GM18502 (cell line): ENCODE measurements at regions not wholly inside any gene's neighbourhood (a gene's known extent, or its start where the extent isn't known, plus 50 kb on each side); places are given as distances from the start of the nearest gene placed in this dataset.
"Not testable (repeated sequence)": the region's sequence is repeated elsewhere in the genome, so short reads cannot be mapped to it uniquely, and the experiment has no call there.

Experiments used
- ATAC-seq: cut with Tn5 transposase; IDR thresholded peaks from one replicate; pipeline ENCODE4 v1.9.1; 2021; ENCODE audit warnings: mild to moderate bottlenecking; ENCODE audit not compliant: unreplicated experiment, poor library complexity

GRCh38 chr1:106412321-106412720 is 644.2 kb upstream of the PRMT6 start:
- ATAC-seq = not testable (repeated sequence)

GRCh38 chr1:106435269-106435668 is 621.2 kb upstream of the PRMT6 start:
- ATAC-seq = no peak

- no peak for ATAC-seq
Observed at GRCh38 chr1:106439475-106439874, 617.0 kb upstream of the PRMT6 start.

GRCh38 chr1:106447466-106447865 is 609.0 kb upstream of the PRMT6 start:
- ATAC-seq = no peak

- no peak for ATAC-seq
Observed at GRCh38 chr1:106456832-106457231, 599.6 kb upstream of the PRMT6 start.

- ATAC-seq = no peak
Observed at GRCh38 chr1:106457368-106457767, 599.1 kb upstream of the PRMT6 start.

- no peak for ATAC-seq
Observed at GRCh38 chr1:106458866-106459265, 597.6 kb upstream of the PRMT6 start.

GRCh38 chr1:106459418-106459817 is 597.1 kb upstream of the PRMT6 start:
- no peak for ATAC-seq

GRCh38 chr1:106465666-106466065 is 590.8 kb upstream of the PRMT6 start:
- no peak for ATAC-seq

- ATAC-seq = no peak
Observed at GRCh38 chr1:106480629-106481028, 575.8 kb upstream of the PRMT6 start.

- ATAC-seq = no peak
Observed at GRCh38 chr1:106492880-106493279, 563.6 kb upstream of the PRMT6 start.

- no peak for ATAC-seq
Observed at GRCh38 chr1:106494646-106495045, 561.8 kb upstream of the PRMT6 start.

- no peak for ATAC-seq
Observed at GRCh38 chr1:106498238-106498637, 558.2 kb upstream of the PRMT6 start.

- no peak for ATAC-seq
Observed at GRCh38 chr1:106502659-106503058, 553.8 kb upstream of the PRMT6 start.

GRCh38 chr1:106515375-106515774 is 541.1 kb upstream of the PRMT6 start:
- no peak for ATAC-seq

GRCh38 chr1:106517224-106517623 is 539.2 kb upstream of the PRMT6 start:
- ATAC-seq = no peak

GRCh38 chr1:106523497-106523896 is 533.0 kb upstream of the PRMT6 start:
- no peak for ATAC-seq

GRCh38 chr1:106524631-106525030 is 531.8 kb upstream of the PRMT6 start:
- no peak for ATAC-seq

- ATAC-seq = no peak
Observed at GRCh38 chr1:106526650-106527049, 529.8 kb upstream of the PRMT6 start.

- no peak for ATAC-seq
Observed at GRCh38 chr1:106534612-106535011, 521.9 kb upstream of the PRMT6 start.

- ATAC-seq = no peak
Observed at GRCh38 chr1:106536741-106537140, 519.7 kb upstream of the PRMT6 start.

- ATAC-seq = no peak
Observed at GRCh38 chr1:106548726-106549125, 507.7 kb upstream of the PRMT6 start.

- no peak for ATAC-seq
Observed at GRCh38 chr1:106554294-106554693, 502.2 kb upstream of the PRMT6 start.
